Tibial artery (tissue), 4 donors: ENCODE measurements at regions not wholly inside any gene's neighbourhood (a gene's known extent, or its start where the extent isn't known, plus 50 kb on each side); places are given as distances from the start of the nearest gene placed in this dataset.

Source experiments
- DNase-seq, 2 donors: peaks; one replicate each; pipeline ENCODE4 v3.0.0-alpha.2; 2019
- H3K27ac ChIP-seq, 2 donors: fragments of 200-600 bp; sonication (generic) in 1 of 2; 1 replicate in 1 of 2; 2 replicates in 1 of 2; pipeline ENCODE4 v1.5.1; 2018 to 2019; ENCODE audit warnings: mild to moderate bottlenecking in 1 of 2
- H3K27me3 ChIP-seq, 2 donors: fragments of 200-600 bp; sonication (generic) in 1 of 2; one replicate each; pipeline versions ENCODE4 v1.5.1 to v1.6.0; 2016 to 2019
- H3K36me3 ChIP-seq, 3 donors: fragments of 200-600 bp; sonication (generic) in 2 of 3; one replicate each; pipeline ENCODE4 v1.5.1; 2016 to 2019; ENCODE audit warnings: mild to moderate bottlenecking in 2 of 3
- H3K4me1 ChIP-seq, 4 donors: fragments of 200-600 bp; sonication (generic) in 2 of 4; 1 replicate in 3 of 4; 2 replicates in 1 of 4; pipeline ENCODE4 v1.5.1; 2016 to 2019
- H3K4me3 ChIP-seq, 2 donors: fragments of 200-600 bp; sonication (generic) in 1 of 2; 1 replicate in 1 of 2; 2 replicates in 1 of 2; pipeline ENCODE4 v1.5.1; 2018 to 2019; ENCODE audit warnings: mild to moderate bottlenecking in 2 of 2
- H3K9me3 ChIP-seq, 3 donors: fragments of 200-600 bp; sonication (generic) in 1 of 3; one replicate each; pipeline ENCODE4 v1.5.1; 2016 to 2019
- intact Hi-C: fragments of 100-400 bp; cut with DNase I; formaldehyde crosslinking; loops from one replicate; pipeline ENCODE4 v1.15.0; 2023; ENCODE audit warnings: low total_unique reads
- TF ChIP-seq, protein P1 (sequence below), 2 experiments: fragments of 200-600 bp in 1 of 2; fragments of 450-650 bp in 1 of 2; IDR thresholded peaks; one replicate each; pipeline ENCODE4 v1.5.1; 2017 to 2019; ENCODE audit warnings: antibody characterized with exemption in 2 of 2, mild to moderate bottlenecking in 1 of 2, moderate library complexity in 1 of 2

DNA sequence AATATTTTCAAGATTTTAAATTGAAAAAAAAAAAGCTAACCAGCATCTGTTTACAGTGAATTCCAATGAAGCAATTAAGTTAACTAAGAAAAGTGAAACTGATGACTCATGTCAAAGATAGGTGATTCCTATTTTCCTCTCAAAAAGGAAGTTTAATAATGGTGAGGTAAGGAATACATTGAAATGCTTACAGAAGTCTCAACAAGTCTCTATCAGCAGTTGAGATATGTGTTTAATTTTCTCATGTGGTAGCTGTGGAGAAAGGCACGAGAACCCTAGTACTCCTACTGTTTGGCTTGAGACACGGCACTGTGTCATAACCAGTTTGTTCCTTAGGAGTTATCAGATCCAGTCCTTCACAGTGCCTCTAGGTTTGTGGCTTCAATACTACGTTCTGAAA, 114.5 kb downstream of the SLC25A46 start:
- Histone ChIP-seq H3K4me3 (no peak overlapping the region), H3K27ac (no peak overlapping the region), H3K9me3 (no peaks in the 10 kb centered on the region), H3K36me3 (no peaks in the 10 kb centered on the region), H3K27me3 (no peaks in the 10 kb centered on the region), H3K4me1 (no peaks in the 10 kb centered on the region)
- intact Hi-C loops, result no loop called here
- no peak for DNase-seq
- TF ChIP-seq, protein P1, sequence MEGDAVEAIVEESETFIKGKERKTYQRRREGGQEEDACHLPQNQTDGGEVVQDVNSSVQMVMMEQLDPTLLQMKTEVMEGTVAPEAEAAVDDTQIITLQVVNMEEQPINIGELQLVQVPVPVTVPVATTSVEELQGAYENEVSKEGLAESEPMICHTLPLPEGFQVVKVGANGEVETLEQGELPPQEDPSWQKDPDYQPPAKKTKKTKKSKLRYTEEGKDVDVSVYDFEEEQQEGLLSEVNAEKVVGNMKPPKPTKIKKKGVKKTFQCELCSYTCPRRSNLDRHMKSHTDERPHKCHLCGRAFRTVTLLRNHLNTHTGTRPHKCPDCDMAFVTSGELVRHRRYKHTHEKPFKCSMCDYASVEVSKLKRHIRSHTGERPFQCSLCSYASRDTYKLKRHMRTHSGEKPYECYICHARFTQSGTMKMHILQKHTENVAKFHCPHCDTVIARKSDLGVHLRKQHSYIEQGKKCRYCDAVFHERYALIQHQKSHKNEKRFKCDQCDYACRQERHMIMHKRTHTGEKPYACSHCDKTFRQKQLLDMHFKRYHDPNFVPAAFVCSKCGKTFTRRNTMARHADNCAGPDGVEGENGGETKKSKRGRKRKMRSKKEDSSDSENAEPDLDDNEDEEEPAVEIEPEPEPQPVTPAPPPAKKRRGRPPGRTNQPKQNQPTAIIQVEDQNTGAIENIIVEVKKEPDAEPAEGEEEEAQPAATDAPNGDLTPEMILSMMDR (IDR thresholded peaks at IDR 0.05), result no peak

DNA sequence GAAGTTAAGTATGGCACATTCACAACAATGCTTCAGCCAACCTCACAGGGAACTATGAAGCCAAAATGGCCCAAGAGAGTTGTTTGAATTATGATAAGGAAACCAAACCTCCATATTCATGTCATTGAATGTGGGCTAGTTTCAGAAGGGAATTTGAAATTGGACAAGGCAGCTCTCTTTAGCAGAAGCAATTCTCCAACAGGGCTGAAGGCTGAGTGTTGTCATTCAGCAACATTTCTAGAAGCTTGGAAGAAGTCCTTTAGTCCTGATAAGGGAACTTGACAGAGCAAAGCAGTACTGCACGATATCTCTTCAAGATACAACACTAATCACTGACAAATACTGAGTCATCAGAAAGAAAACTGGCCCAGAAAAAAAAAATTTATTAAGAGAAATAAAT, 115.4 kb downstream of the SLC25A46 start:
- Histone ChIP-seq H3K36me3 (no peaks in the 10 kb centered on the region), H3K27ac (no peak overlapping the region)
- TF ChIP-seq, protein P1 (IDR thresholded peaks at IDR 0.05), result no peak

DNA sequence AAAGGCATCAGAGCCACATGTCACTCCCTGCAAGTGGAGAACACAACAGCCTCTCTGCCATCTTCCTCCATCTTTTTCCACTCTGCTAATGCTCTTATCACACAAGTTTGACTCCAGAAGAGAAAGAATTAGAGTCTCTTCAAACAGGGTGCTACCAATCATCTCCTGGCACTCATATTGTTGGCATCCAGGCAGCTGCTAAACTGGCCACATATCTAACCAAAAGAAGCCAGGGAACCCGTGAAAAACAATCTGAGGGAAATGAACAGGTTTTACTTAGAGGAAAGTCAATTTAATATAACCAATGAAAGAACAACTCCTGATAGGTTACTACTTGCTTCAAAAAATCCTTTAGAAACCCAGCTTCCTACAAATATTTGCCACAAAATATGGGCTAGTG, 117.2 kb downstream of the SLC25A46 start:
- no peaks in the 10 kb centered on the region for H3K4me1 ChIP-seq
- no peak overlapping the region for H3K27ac ChIP-seq
- intact Hi-C loops, result no loop called here
- TF ChIP-seq, protein P1 (IDR thresholded peaks at IDR 0.05), result no peak
- no peaks in the 10 kb centered on the region for H3K9me3 ChIP-seq
- no peaks in the 10 kb centered on the region for H3K27me3 ChIP-seq
- no peaks in the 10 kb centered on the region for H3K36me3 ChIP-seq
- DNase-seq, result no peak
- no peak overlapping the region for H3K4me3 ChIP-seq

More for the DNA sequence above, 115.4 kb downstream of the SLC25A46 start:
- Histone ChIP-seq H3K4me1 (no peaks in the 10 kb centered on the region), H3K9me3 (no peaks in the 10 kb centered on the region), H3K27me3 (no peaks in the 10 kb centered on the region), H3K4me3 (no peak overlapping the region)
- intact Hi-C loops, result no loop called here
- no peak for DNase-seq

DNA sequence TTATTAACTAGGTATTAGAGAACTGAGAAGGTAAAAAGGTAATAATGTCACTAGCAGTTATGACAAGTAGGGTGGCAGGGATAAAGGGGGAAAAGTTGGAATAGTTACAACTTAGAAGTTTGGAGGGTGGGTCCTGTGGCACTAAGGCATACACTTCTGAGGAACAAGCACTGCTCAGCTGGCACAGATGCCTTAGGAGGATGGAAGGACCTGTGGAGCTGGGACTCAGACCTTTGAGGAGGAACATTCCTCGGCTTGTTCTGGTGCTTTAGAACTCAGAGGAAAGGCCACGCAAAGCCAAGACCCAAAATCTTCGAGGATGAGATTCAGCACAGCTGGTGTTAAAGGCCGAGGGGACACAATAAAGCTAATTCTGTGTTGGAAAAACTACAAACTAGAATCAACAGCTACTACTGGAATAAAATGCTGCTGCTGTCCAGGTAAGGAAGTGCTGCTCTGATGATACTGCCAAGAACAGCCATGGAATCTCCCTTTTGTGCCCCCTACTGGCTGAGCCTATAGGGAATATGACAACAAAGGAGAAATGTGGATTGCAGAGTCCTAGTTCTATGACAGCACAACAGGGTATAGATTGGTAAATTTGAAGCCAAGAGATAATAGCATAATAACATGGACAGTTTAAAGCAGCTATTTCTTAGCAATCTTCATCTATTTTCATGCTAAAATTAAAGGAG, 126.7 kb downstream of the SLC25A46 start:
- Histone ChIP-seq H3K4me3 (no peak overlapping the region), H3K27me3 (no peaks in the 10 kb centered on the region), H3K27ac (no peak overlapping the region), H3K9me3 (no peaks in the 10 kb centered on the region), H3K36me3 (no peaks in the 10 kb centered on the region), H3K4me1 (no peaks in the 10 kb centered on the region)
- DNase-seq, result no peak
- intact Hi-C loops, result no loop called here
- TF ChIP-seq, protein P1 (IDR thresholded peaks at IDR 0.05), result no peak

DNA sequence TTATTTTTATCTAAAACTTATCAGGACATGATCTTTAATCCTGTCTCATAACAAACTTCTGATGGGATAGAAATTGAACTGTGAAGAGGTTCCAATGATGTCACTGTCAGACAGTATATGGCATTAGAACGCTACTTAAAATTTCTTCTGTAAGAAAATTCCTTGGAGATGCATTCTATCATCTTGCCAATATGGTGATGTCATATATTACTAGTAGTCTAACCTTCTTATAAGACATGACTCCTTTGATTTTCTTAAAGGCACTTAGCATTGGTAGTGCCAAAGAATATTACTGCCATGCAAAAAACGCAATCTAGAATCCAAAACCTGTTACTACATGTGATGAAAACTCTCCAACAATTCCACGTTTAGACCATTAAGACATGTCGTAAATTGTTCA, 131.1 kb downstream of the SLC25A46 start:
- intact Hi-C loops, result no loop called here
- H3K36me3 ChIP-seq, result no peaks in the 10 kb centered on the region
- no peak overlapping the region for H3K4me3 ChIP-seq
- H3K27me3 ChIP-seq, result no peaks in the 10 kb centered on the region
- H3K9me3 ChIP-seq, result no peaks in the 10 kb centered on the region
- TF ChIP-seq, protein P1 (IDR thresholded peaks at IDR 0.05), result no peak
- no peak for DNase-seq
- H3K27ac ChIP-seq, result no peak overlapping the region
- H3K4me1 ChIP-seq, result no peaks in the 10 kb centered on the region

DNA sequence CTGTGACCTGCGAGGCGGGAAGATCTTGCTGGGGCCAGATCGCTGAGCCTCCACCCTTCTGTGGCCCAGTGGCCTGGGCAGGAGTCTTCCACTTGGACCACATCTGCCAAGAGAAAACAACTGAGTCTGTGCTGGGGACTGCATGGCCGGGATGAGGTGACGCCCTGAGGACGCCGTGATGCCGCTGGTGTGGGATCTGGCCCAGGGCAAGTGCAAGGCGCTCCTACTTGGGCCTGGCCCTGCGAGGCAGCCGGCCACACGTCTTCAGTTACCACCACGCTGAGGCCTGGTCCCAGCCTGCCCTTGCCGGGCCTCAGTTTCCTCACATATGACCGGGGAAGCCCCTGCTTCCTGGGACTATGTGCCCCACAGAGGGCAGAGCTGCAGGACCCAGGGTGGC, 133.4 kb downstream of the SLC25A46 start:
- no peaks in the 10 kb centered on the region for H3K4me1 ChIP-seq
- no peaks in the 10 kb centered on the region for H3K9me3 ChIP-seq
- no peak for DNase-seq
- H3K36me3 ChIP-seq, result no peaks in the 10 kb centered on the region
- H3K4me3 ChIP-seq, result no peak overlapping the region
- TF ChIP-seq, protein P1 (IDR thresholded peaks at IDR 0.05), result no peak
- H3K27me3 ChIP-seq, result no peaks in the 10 kb centered on the region
- no peak overlapping the region for H3K27ac ChIP-seq
- intact Hi-C loops, result no loop called here
